Right lobe of liver (tissue), 4 donors: ENCODE measurements at regions not wholly inside any gene's neighbourhood (a gene's known extent, or its start where the extent isn't known, plus 50 kb on each side); places are given as distances from the start of the nearest gene placed in this dataset.

Experiments
- CTCF ChIP-seq, 4 donors: fragments of 200-600 bp in 3 of 4; fragments of 450-650 bp in 1 of 4; IDR thresholded peaks; one replicate each; pipeline versions ENCODE4 v1.5.1 to v1.8.0; 2016 to 2022; ENCODE audit warnings: antibody characterized with exemption in 4 of 4, mild to moderate bottlenecking in 2 of 4
- POLR2A ChIP-seq: fragments of 450-650 bp; IDR thresholded peaks from one replicate; pipeline ENCODE4 v1.6.1; 2017; ENCODE audit warnings: antibody characterized with exemption, mild to moderate bottlenecking
- donor health status: DM: no; HTN: no; CAD: no.
- donor health status: DM: no; HTN: no; CAD: no.
- donor health status: DM: no; HTN: yes; CAD: no.

- no peak for TF ChIP-seq POLR2A
- TF ChIP-seq CTCF (IDR thresholded peaks at IDR 0.05) = no peak
Measured at GRCh38 chr21:28358170-28358569, 634.5 kb downstream of the LTN1 start.
